NCI-H146 (cell line): ENCODE measurements at regions not wholly inside any gene's neighbourhood (a gene's known extent, or its start where the extent isn't known, plus 50 kb on each side); places are given as distances from the start of the nearest gene placed in this dataset.
"Not testable (repeated sequence)": the region's sequence is repeated elsewhere in the genome, so short reads cannot be mapped to it uniquely, and the experiment has no call there.

Source experiments
- DNase-seq: peaks from one replicate; lab custom pipeline; 2025; lab: John Stamatoyannopoulos, UW

- DNase-seq, result no peak
These were observed 59.7 kb downstream of the NAA11 start for GRCh38 chr4:79266136-79266535.

GRCh38 chr4:79259242-79259641 lies 66.6 kb downstream of the NAA11 start:
- DNase-seq, result no peak

GRCh38 chr4:79258614-79259176 lies 67.2 kb downstream of the NAA11 start:
- no peak for DNase-seq

- DNase-seq, result no peak
These were observed 67.8 kb downstream of the NAA11 start for GRCh38 chr4:79257953-79258613.

GRCh38 chr4:79255793-79256192 lies 70.1 kb downstream of the NAA11 start:
- no peak for DNase-seq

GRCh38 chr4:79253924-79254323 lies 71.9 kb downstream of the NAA11 start:
- DNase-seq, result no peak

GRCh38 chr4:79253168-79253567 lies 72.7 kb downstream of the NAA11 start:
- no peak for DNase-seq

- DNase-seq, result no peak
These were observed 75.0 kb downstream of the NAA11 start for GRCh38 chr4:79250887-79251286.

- DNase-seq, result no peak
These were observed 75.9 kb downstream of the NAA11 start for GRCh38 chr4:79249881-79250503.

GRCh38 chr4:79248610-79249009 lies 77.3 kb downstream of the NAA11 start:
- no peak for DNase-seq

GRCh38 chr4:79247695-79248394 lies 78.0 kb downstream of the NAA11 start:
- DNase-seq, result no peak

GRCh38 chr4:79245200-79245940 lies 80.5 kb downstream of the NAA11 start:
- not testable (repeated sequence) for DNase-seq

GRCh38 chr4:79241846-79242245 lies 84.0 kb downstream of the NAA11 start:
- DNase-seq, result peak; percentile 44

GRCh38 chr4:79237851-79238250 lies 88.0 kb downstream of the NAA11 start:
- no peak for DNase-seq

- no peak for DNase-seq
These were observed 89.1 kb downstream of the NAA11 start for GRCh38 chr4:79236785-79237184.

GRCh38 chr4:79235095-79235494 lies 90.8 kb downstream of the NAA11 start:
- no peak for DNase-seq

GRCh38 chr4:79233820-79234219 lies 92.0 kb downstream of the NAA11 start:
- no peak for DNase-seq

GRCh38 chr4:79232540-79232939 lies 93.3 kb downstream of the NAA11 start:
- DNase-seq, result no peak

- no peak for DNase-seq
These were observed 98.0 kb downstream of the NAA11 start for GRCh38 chr4:79227860-79228259.

GRCh38 chr4:79225360-79225759 lies 100.5 kb downstream of the NAA11 start:
- DNase-seq, result no peak

GRCh38 chr4:79224777-79225104 lies 101.1 kb downstream of the NAA11 start:
- DNase-seq, result no peak

GRCh38 chr4:79223993-79224776 lies 101.7 kb downstream of the NAA11 start:
- DNase-seq, result no peak
